GM21360 (cell line): ENCODE measurements at regions not wholly inside any gene's neighbourhood (a gene's known extent, or its start where the extent isn't known, plus 50 kb on each side); places are given as distances from the start of the nearest gene placed in this dataset.

Source experiments
- ATAC-seq: cut with Tn5 transposase; IDR thresholded peaks from one replicate; pipeline ENCODE4 v1.9.1; 2021; ENCODE audit warnings: mild to moderate bottlenecking, moderate library complexity; ENCODE audit not compliant: unreplicated experiment

- no peak for ATAC-seq
Observed at GRCh38 chr10:29767968-29768367, 133.2 kb upstream of the SVIL start.

- ATAC-seq: no peak
Observed at GRCh38 chr10:29766753-29767152, 132.0 kb upstream of the SVIL start.

- no peak for ATAC-seq
Observed at GRCh38 chr10:29765330-29765729, 130.6 kb upstream of the SVIL start.

- ATAC-seq: no peak
Observed at GRCh38 chr10:29763396-29763795, 128.6 kb upstream of the SVIL start.

GRCh38 chr10:29761916-29762315, 127.1 kb upstream of the SVIL start:
- ATAC-seq: no peak

GRCh38 chr10:29760138-29760900, 125.5 kb upstream of the SVIL start:
- no peak for ATAC-seq

- no peak for ATAC-seq
Observed at GRCh38 chr10:29757551-29758297, 123.0 kb upstream of the SVIL start.

- ATAC-seq: no peak
Observed at GRCh38 chr10:29756451-29756850, 121.7 kb upstream of the SVIL start.

- no peak for ATAC-seq
Observed at GRCh38 chr10:29753283-29753682, 118.5 kb upstream of the SVIL start.

- no peak for ATAC-seq
Observed at GRCh38 chr10:29751684-29752083, 116.9 kb upstream of the SVIL start.

GRCh38 chr10:29751240-29751639, 116.5 kb upstream of the SVIL start:
- ATAC-seq: no peak

GRCh38 chr10:29749150-29749549, 114.4 kb upstream of the SVIL start:
- ATAC-seq: no peak

GRCh38 chr10:29748109-29748650, 113.4 kb upstream of the SVIL start:
- no peak for ATAC-seq

- no peak for ATAC-seq
Observed at GRCh38 chr10:29746080-29746797, 111.5 kb upstream of the SVIL start.

GRCh38 chr10:29740981-29741545, 106.3 kb upstream of the SVIL start:
- ATAC-seq: no peak

GRCh38 chr10:29738341-29738740, 103.6 kb upstream of the SVIL start:
- no peak for ATAC-seq

GRCh38 chr10:29737074-29737593, 102.4 kb upstream of the SVIL start:
- no peak for ATAC-seq

GRCh38 chr10:29736366-29737073, 101.7 kb upstream of the SVIL start:
- no peak for ATAC-seq

- ATAC-seq: peak; percentile 90
Observed at GRCh38 chr10:29735628-29736365, 101.0 kb upstream of the SVIL start.
